GM12873 (cell line): ENCODE measurements at regions not wholly inside any gene's neighbourhood (a gene's known extent, or its start where the extent isn't known, plus 50 kb on each side); places are given as distances from the start of the nearest gene placed in this dataset.

Experiments
- TF ChIP-seq, protein P1 (sequence below): IDR thresholded peaks from 2 replicates; pipeline ENCODE4 v1.5.1; 2012; ENCODE audit warnings: low read depth, mild to moderate bottlenecking, moderate library complexity, low read length, control low read depth; ENCODE audit not compliant: insufficient read depth; ENCODE audit errors: missing control alignments

DNA sequence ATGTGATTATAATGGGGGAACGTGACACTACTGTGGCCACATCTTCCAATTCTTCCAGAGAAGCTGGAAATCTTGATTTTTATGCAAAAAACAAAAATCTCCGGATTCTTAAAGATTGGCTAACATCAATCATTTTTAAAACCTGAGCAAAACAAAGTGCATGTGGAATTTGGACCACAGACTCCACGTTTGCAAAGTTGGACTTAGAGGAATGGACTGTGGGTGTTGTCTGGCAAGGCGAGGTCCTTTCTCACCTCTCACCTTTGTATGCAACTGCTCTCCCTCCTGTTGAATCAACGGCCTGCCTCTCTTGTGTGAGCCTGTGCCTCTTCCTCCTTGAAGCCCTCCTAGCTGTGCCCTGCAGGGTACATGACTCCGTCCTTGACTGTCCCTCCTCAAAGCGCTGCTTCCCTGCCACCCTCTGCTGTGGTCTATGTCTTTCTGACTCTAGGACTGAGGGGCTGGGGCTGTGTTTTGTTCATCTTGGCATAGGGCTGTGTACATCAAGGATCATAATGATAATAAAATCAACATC, 122.4 kb downstream of the PHETA1 start:
- TF ChIP-seq, protein P1, sequence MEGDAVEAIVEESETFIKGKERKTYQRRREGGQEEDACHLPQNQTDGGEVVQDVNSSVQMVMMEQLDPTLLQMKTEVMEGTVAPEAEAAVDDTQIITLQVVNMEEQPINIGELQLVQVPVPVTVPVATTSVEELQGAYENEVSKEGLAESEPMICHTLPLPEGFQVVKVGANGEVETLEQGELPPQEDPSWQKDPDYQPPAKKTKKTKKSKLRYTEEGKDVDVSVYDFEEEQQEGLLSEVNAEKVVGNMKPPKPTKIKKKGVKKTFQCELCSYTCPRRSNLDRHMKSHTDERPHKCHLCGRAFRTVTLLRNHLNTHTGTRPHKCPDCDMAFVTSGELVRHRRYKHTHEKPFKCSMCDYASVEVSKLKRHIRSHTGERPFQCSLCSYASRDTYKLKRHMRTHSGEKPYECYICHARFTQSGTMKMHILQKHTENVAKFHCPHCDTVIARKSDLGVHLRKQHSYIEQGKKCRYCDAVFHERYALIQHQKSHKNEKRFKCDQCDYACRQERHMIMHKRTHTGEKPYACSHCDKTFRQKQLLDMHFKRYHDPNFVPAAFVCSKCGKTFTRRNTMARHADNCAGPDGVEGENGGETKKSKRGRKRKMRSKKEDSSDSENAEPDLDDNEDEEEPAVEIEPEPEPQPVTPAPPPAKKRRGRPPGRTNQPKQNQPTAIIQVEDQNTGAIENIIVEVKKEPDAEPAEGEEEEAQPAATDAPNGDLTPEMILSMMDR, result no peak

DNA sequence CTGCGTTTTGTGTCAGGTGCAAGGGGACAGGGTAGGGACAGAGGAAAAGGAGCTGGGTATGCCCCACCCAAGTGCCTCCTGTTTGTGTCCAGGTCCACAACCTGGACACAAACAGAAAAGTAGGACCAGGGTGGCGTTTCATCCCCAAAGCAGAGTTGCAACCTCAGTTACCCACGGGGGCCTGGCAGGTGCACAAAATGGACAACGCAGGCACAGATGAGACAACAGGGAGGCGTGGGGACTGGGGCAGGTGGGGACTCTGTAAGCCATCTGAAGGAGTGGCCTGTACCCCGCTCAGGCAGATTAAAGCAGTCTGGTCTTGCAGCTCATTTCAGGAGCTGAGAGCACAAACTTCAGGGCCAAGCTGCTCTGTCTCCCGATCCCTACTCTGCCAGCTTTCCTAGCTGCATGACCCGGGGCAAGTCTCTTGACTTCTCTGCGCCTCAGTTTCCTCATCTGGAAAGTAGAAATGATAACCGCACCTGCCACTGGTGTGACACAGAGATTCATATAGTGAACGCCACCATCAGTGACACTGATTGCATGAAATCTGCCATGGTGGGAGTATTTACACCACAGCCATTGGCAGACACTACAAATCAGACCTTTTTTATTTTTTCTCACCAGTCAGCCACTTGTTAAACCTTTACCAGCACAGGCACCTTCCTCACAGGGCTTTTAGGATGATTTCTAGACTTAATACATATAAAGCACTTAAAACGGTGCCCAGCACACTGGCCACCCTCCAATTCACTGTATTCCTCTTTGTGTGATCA, 123.0 kb downstream of the PHETA1 start:
- TF ChIP-seq, protein P1, result no peak

DNA sequence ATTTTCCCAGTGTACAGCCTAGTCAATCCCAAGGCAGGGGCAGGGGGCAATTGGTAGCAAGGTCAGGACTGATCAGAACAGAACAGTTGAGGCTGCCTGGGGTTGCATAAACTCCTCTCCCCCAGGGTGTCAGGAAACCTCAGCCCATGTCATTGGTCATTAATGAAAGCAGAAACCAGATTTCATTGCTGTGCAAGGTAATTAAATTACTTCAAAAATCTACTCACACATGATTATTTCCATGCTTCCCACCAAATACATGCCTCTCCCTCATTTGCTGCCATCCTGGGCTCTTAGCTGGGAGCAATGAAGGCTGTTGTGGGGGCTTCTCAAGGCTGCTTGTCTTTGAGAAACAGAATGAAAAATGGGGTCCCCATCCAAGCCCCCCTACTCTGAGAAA, 124.2 kb downstream of the PHETA1 start:
- TF ChIP-seq, protein P1, result no peak

DNA sequence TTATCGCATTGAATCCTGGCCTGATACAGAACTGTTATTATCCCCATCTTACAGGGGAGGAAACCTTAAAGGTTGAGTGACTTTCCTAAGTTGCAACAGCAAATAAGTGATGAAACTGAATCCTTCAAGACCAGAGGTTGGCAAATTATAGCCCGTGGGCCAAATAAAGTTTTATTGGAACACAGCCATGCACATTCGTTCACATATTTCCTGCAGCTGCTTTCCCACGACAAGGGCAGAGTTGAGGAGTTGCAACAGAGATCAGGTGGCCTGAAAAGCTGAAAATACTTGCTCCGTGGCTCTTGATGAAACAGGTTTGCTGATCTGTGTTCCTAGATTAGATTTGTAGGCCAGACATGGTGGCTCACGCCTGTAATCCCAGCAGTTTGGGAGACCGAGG, 126.7 kb downstream of the PHETA1 start:
- TF ChIP-seq, protein P1, result no peak

DNA sequence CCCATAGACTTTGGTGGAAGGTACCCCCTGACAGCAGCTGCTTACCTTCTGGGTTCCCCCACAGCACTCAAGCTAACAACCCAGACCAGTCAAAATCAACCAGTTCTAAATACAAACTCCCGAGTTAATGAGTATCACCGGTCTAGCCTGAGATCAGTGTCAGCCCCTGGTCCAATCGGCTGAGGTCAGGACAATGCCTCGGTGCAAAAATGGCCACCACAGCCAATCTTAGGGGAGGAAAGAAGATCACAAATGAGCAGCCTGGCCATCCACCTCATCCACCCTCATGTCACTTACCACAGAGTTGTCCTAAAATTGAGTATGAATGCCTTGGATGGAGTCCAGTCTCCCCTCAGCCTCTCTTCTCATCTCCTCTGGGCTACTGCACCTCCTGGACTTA, 128.5 kb downstream of the PHETA1 start:
- TF ChIP-seq, protein P1, result no peak

DNA sequence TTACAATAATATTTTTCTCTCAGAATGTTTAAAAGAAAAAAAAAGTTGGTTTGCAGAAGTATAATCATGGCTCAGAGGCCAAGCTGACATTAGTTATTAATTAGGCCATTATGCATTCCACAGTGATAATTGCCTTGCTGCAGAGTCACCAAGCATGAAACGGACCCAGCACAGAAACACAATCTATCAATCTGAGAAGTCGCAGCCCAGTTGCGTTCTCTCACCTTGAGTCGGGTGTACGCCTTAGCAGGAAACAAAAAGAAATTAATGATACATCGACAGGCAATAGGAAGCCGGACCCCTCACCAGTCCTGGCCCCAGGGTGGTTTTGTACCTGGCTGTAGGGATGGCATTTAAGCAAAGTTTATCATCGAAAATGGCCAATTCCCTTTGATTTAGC, 129.7 kb downstream of the PHETA1 start:
- TF ChIP-seq, protein P1, result no peak

DNA sequence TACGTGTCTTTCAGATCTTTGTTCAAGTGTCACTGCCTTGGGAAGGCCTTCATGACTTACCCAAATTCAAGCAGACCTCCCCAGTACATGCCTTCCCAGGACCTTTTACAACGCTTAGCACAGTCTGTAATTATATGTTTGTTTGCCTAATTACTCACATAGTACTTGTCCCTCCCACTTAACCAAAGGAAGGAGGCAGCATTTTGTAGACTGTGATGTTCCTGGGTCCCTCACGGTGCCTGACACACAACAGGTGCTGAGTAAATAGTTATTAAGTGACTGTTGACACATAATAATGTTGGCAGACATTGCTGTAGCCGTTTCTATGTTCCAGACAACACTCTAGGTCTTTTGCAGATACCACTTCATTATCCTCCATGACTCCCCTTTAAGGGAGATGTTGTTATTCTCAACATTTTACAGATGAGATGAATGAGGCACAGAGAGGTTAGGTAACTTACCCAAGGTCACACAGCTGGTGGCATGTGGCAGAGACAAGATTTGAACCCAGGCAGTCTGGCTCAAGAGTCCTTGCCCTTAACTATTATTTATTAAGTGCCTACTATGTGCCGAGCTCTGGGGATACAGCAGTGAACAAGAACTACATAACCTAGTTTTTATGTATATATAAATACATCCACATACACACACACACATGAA, 130.7 kb downstream of the PHETA1 start:
- TF ChIP-seq, protein P1, result no peak
